GM23248 (cell line): ENCODE measurements at regions not wholly inside any gene's neighbourhood (a gene's known extent, or its start where the extent isn't known, plus 50 kb on each side); places are given as distances from the start of the nearest gene placed in this dataset.

Source experiments
- EZH2 ChIP-seq: fragments of 200-600 bp; sonication (generic); IDR thresholded peaks from 2 replicates; pipeline ENCODE4 v1.6.1; 2018; ENCODE audit warnings: antibody characterized with exemption, mild to moderate bottlenecking; ENCODE audit not compliant: insufficient read depth, poor library complexity, severe bottlenecking
- EZH2phosphoT487 ChIP-seq: fragments of 200-600 bp; sonication (generic); IDR thresholded peaks from 2 replicates; pipeline ENCODE4 v1.6.1; 2018; ENCODE audit warnings: antibody characterized with exemption, moderate library complexity, mild to moderate bottlenecking, low read depth; ENCODE audit not compliant: insufficient read depth

- no peak for TF ChIP-seq EZH2
- TF ChIP-seq EZH2phosphoT487 = no peak
Observed at GRCh38 chr12:98208816-98209215, 306.6 kb upstream of the TMPO start.
